RWPE1 (cell line): ENCODE measurements at regions not wholly inside any gene's neighbourhood (a gene's known extent, or its start where the extent isn't known, plus 50 kb on each side); places are given as distances from the start of the nearest gene placed in this dataset.
A peak's percentile ranks its signal among the peaks of the same experiment; 100 is the strongest.

Experiments used
- CTCF ChIA-PET: fragments of 350-600 bp; sonication (Branson Sonifier 250); formaldehyde crosslinking; extraction: SDS; loops from one replicate; lab custom pipeline; 2021; lab: Yijun Ruan, JAX
- POLR2A ChIA-PET: fragments of 400-600 bp; formaldehyde crosslinking; extraction: SDS; loops from one replicate; lab custom pipeline; 2020; ENCODE audit warnings: antibody characterized with exemption; ENCODE audit not compliant: low non-redundant PET; lab: Yijun Ruan, JAX
- DNase-seq: peaks from one replicate; pipeline ENCODE4 v3.0.0; 2012; ENCODE audit warnings: low spot score
- H3K27ac ChIP-seq: fragments of 450-650 bp; 2 replicates; pipeline ENCODE4 v1.5.1; 2017
- TF ChIP-seq, protein P1 (sequence below): fragments of 450-650 bp; conservative IDR thresholded peaks from 2 replicates; pipeline ENCODE4 v1.5.1; 2017; ENCODE audit warnings: low read depth, mild to moderate bottlenecking

DNA sequence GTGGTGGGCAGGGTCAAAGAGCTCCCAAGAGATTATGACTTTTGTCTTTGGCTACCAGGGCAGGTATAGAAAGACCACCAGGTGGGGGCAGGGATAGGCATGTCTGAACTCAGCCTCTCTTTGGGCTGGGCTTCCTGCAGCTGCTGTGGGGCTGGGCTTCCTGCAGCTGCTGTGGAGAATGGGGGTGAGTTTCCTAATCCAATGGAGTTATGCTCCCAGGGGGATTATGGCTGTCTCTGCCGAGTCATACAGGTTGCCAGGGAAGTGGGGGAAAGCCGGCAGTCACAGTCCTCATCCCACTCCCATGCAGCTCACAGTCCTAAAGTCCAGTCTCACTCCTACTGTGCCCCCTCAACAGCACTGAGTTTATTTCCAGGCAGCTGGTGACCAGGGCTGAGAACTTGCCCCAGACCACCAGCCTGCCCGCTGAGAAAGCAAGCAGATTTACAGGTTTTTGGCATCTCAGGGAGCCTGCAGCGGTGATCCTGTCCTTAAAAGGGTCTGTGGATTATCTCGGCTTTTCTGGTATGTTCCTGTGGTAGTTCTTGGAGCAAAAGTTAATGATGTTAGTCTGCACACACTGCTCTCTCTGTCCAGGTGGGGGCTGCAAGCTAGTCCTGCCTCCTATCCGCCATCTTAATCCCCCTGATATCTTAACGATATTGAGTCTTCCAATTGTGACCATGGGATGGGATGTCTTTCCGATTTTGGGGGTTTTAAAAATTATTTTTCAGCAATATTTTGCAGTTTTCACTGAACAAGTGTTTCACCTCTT lies 133.4 kb downstream of the RTL9 start:
- DNase-seq: no peak
- POLR2A ChIA-PET: no interaction called here
- H3K27ac ChIP-seq: no peak overlapping the region
- CTCF ChIA-PET: no interaction called here
- TF ChIP-seq, protein P1, sequence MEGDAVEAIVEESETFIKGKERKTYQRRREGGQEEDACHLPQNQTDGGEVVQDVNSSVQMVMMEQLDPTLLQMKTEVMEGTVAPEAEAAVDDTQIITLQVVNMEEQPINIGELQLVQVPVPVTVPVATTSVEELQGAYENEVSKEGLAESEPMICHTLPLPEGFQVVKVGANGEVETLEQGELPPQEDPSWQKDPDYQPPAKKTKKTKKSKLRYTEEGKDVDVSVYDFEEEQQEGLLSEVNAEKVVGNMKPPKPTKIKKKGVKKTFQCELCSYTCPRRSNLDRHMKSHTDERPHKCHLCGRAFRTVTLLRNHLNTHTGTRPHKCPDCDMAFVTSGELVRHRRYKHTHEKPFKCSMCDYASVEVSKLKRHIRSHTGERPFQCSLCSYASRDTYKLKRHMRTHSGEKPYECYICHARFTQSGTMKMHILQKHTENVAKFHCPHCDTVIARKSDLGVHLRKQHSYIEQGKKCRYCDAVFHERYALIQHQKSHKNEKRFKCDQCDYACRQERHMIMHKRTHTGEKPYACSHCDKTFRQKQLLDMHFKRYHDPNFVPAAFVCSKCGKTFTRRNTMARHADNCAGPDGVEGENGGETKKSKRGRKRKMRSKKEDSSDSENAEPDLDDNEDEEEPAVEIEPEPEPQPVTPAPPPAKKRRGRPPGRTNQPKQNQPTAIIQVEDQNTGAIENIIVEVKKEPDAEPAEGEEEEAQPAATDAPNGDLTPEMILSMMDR: no peak

DNA sequence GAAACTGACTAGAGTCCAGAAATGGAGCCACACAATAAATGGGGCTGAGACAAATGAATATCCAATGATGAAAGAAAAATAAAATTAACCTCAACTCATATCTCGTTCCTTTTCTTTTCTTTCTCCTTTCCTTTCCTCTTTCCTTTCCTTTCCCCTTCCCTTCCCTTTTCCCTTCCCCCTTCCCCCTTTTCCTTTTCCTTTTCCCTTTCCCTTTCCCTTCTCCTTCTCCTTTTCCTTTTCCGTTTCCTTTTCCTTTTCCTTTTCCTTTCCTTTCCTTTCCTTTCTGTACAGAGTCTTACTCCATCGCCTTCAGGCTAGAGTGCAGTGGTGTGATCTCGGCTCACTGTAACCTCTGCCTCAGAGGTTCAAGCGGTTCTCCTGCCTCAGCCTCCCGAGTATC lies 146.3 kb downstream of the RTL9 start:
- CTCF ChIA-PET: no interaction called here
- TF ChIP-seq, protein P1: no peak
- POLR2A ChIA-PET: no interaction called here
- no peak overlapping the region for H3K27ac ChIP-seq
- no peak for DNase-seq

DNA sequence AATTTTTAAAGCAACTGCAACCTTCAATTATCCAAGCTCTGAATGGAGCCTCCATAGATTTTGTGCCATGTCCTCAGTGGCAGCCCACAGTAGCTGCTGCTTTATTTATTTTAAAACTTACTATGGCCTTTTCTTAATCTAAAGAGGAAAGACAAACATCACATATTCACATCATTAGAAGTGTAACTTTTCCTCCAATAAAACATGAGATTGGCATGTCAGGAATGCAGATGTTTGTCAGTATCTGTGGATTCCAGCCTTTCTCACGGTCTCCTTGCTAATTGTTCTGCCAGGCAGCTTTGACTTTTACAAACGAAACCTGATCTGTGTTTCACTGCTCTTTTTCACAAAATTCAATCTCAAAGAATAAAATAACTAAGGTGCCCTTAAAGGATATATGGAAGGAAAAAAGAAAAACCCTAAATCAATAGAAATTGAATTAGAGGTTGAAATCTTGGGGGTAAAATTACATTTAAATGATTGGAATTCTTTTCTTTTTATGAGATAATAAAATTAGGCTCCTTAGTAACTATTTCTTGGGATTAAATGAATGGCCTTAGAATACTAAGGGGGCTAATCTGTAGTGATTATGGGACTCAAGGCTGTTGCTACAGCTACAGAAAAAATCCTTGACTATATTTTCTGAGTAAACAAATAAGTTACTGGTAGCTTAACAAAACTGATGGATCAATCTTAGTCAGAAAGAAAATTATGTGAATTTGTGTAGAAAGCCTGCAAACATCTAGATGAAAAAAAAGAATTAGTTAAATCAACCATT lies 151.3 kb downstream of the RTL9 start:
- peak; percentile 0 for DNase-seq
- POLR2A ChIA-PET: no interaction called here
- TF ChIP-seq, protein P1: no peak
- CTCF ChIA-PET: no interaction called here
- no peak overlapping the region for H3K27ac ChIP-seq

DNA sequence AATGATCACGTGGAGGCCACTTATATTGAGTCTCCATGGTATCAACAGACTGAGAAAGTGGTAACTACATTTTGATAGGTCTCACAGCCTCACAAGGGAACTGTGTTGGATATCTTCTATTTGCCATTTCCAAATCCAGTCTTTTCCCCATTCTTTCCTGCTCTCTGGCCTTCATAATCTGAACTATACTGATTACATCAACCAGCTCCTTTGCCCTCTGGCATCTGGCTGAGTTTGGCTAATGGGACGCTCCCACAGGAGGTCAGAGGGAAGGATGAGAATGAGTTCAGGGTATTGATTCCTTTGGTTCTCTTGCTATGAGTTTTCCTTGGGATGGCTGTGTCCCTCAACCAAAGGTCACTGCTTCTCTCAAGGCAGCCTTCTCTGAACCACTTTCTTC lies 152.6 kb downstream of the RTL9 start:
- TF ChIP-seq, protein P1: no peak
- ChIA-PET POLR2A (no interaction called here), CTCF (interaction anchor here (0.6 kb wide), 1 partner anchor 156 kb away, joined by 3 read pairs; no protein-coding TSS in a partner anchor)
- DNase-seq: no peak
- no peak overlapping the region for H3K27ac ChIP-seq

DNA sequence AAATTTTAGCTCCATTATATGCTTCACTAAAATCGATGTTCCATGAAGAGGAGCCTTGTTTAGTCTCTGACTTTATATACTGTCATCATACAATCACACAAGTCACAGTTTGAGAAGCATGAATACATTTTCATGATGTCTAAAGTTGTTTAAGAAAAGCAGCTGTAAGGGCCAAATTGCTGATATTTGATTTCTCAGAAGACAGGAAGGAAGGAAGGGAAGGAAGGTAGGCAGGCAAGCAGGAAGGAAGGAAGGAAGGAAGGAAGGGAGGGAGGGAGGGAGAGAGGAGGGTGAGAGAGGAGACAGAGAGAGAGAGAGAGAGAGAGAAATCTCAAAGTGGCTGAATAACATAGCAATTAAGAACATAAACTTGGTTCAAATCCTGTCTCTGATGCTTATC lies 153.7 kb downstream of the RTL9 start:
- DNase-seq: no peak
- no peak overlapping the region for H3K27ac ChIP-seq
- TF ChIP-seq, protein P1: no peak
- CTCF ChIA-PET: no interaction called here
- POLR2A ChIA-PET: no interaction called here

DNA sequence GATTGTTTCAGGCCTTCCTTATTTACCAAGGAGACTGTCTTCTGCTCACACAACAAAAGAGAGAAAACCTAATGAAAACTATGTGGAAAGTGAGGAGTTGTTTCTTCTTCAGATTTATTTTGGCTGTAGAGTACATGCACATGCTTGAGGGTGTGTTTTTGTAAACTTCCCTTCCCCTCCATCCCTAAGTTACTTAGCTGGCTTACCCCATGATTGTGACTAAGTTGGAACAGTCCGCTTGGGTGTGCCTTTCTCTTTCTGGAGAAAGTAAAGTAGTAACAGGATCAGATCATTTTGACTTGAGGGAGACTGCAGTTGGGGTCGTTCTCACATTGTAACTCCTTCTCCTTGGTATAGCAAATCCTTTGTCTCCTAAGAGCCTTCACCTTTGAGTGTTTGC lies 155.9 kb downstream of the RTL9 start:
- POLR2A ChIA-PET: no interaction called here
- TF ChIP-seq, protein P1: no peak
- no peak overlapping the region for H3K27ac ChIP-seq
- CTCF ChIA-PET: no interaction called here
- DNase-seq: no peak
